ENCODE measurements at regions not wholly inside any gene's neighbourhood (a gene's known extent, or its start where the extent isn't known, plus 50 kb on each side); places are given as distances from the start of the nearest gene placed in this dataset.

GRCh38 chr3:84893211-84893610 is 65.6 kb upstream of the CADM2 start (continued):
- TF ChIP-seq CTCF (IDR thresholded peaks at IDR 0.05; ENCODE audit: control extremely low read depth in 1 of 3, insufficient read depth in 1 of 3, low read depth in 1 of 3, low read length in 3 of 3) (no peak), CHD1 (IDR thresholded peaks at IDR 0.05; ENCODE audit: low read depth, low read length) (no peak), RXRA (IDR thresholded peaks at IDR 0.05; ENCODE audit: insufficient read depth, low read depth, low read length) (no peak), SP1 (IDR thresholded peaks at IDR 0.05; ENCODE audit: low read depth, low read length) (no peak)
